Stimulated activated CD4-positive, alpha-beta T cell treated with anti-CD3 and anti-CD28 coated beads, Interleukin-4, amount 100 ng/mL, for 4 hours (primary cell): ENCODE measurements at regions not wholly inside any gene's neighbourhood (a gene's known extent, or its start where the extent isn't known, plus 50 kb on each side); places are given as distances from the start of the nearest gene placed in this dataset.

Experiments used
- DNase-seq, 2 experiments: peaks; one replicate each; pipeline ENCODE4 v3.0.0-alpha.2; 2020

GRCh38 chr7:25638590-25639244 is 410.4 kb upstream of the NPVF start:
- DNase-seq, result no peak

- DNase-seq, result no peak
Measured at GRCh38 chr7:25642849-25643248, 414.6 kb upstream of the NPVF start.

GRCh38 chr7:25643286-25643685 is 415.0 kb upstream of the NPVF start:
- DNase-seq, result no peak

GRCh38 chr7:25643770-25644394 is 415.6 kb upstream of the NPVF start:
- DNase-seq, result no peak

- no peak for DNase-seq
Measured at GRCh38 chr7:25646726-25647413, 418.6 kb upstream of the NPVF start.

- DNase-seq, result no peak
Measured at GRCh38 chr7:25647872-25648271, 419.6 kb upstream of the NPVF start.

GRCh38 chr7:25652366-25652765 is 424.1 kb upstream of the NPVF start:
- DNase-seq, result no peak

- no peak for DNase-seq
Measured at GRCh38 chr7:25653384-25653783, 425.1 kb upstream of the NPVF start.

GRCh38 chr7:25656071-25656470 is 427.8 kb upstream of the NPVF start:
- no peak for DNase-seq

- DNase-seq, result no peak
Measured at GRCh38 chr7:25656581-25657026, 428.3 kb upstream of the NPVF start.

- DNase-seq, result no peak
Measured at GRCh38 chr7:25658375-25658774, 430.1 kb upstream of the NPVF start.

- DNase-seq, result no peak
Measured at GRCh38 chr7:25659841-25660240, 431.6 kb upstream of the NPVF start.

GRCh38 chr7:25662841-25663800 is 434.8 kb upstream of the NPVF start:
- no peak for DNase-seq

- DNase-seq, result no peak
Measured at GRCh38 chr7:25663877-25664276, 435.6 kb upstream of the NPVF start.

GRCh38 chr7:25664593-25664992 is 436.3 kb upstream of the NPVF start:
- no peak for DNase-seq

- DNase-seq, result no peak
Measured at GRCh38 chr7:25665374-25665773, 437.1 kb upstream of the NPVF start.

GRCh38 chr7:25665903-25666670 is 437.8 kb upstream of the NPVF start:
- no peak for DNase-seq

- no peak for DNase-seq
Measured at GRCh38 chr7:25666671-25667060, 438.4 kb upstream of the NPVF start.

- no peak for DNase-seq
Measured at GRCh38 chr7:25669281-25669781, 441.0 kb upstream of the NPVF start.

- no peak for DNase-seq
Measured at GRCh38 chr7:25669961-25670841, 441.9 kb upstream of the NPVF start.

- DNase-seq, result no peak
Measured at GRCh38 chr7:25671111-25671510, 442.8 kb upstream of the NPVF start.
